Loucy (cell line): ENCODE measurements at regions not wholly inside any gene's neighbourhood (a gene's known extent, or its start where the extent isn't known, plus 50 kb on each side); places are given as distances from the start of the nearest gene placed in this dataset.

ENCODE experiments used
- H2AFZ ChIP-seq: fragments of 200-600 bp; sonication (generic); 2 replicates; pipeline ENCODE4 v1.6.0; 2016; ENCODE audit warnings: antibody characterized with exemption, mild to moderate bottlenecking, low read length, moderate library complexity
- H3F3A ChIP-seq: fragments of 200-600 bp; 2 replicates; pipeline ENCODE4 v1.6.0; 2016; ENCODE audit warnings: antibody characterized with exemption, low read depth, mild to moderate bottlenecking
- H3K27me3 ChIP-seq: fragments of 200-600 bp; sonication (generic); 2 replicates; pipeline ENCODE4 v1.6.1; 2014; ENCODE audit warnings: low read length, mild to moderate bottlenecking; ENCODE audit not compliant: insufficient read depth, poor library complexity, severe bottlenecking
- H3K36me3 ChIP-seq: fragments of 200-600 bp; sonication (generic); 2 replicates; pipeline ENCODE4 v1.6.1; 2016; ENCODE audit warnings: low read length; ENCODE audit not compliant: insufficient read depth
- H3K4me1 ChIP-seq: fragments of 200-600 bp; sonication (generic); 2 replicates; pipeline ENCODE4 v1.5.1; 2014; ENCODE audit warnings: low read length, mild to moderate bottlenecking; ENCODE audit not compliant: insufficient read depth, poor library complexity, severe bottlenecking
- H3K4me2 ChIP-seq: fragments of 200-600 bp; sonication (generic); 2 replicates; pipeline ENCODE4 v1.6.0; 2014; ENCODE audit warnings: antibody characterized with exemption, low read length, low read depth, mild to moderate bottlenecking; ENCODE audit not compliant: poor library complexity, severe bottlenecking
- H3K4me3 ChIP-seq: fragments of 200-600 bp; sonication (generic); 2 replicates; pipeline ENCODE4 v1.5.1; 2014; ENCODE audit warnings: low read length, mild to moderate bottlenecking, mixed read lengths; ENCODE audit not compliant: poor library complexity, severe bottlenecking
- H3K79me2 ChIP-seq: fragments of 200-600 bp; sonication (generic); 2 replicates; pipeline ENCODE4 v1.6.1; 2014; ENCODE audit warnings: low read length; ENCODE audit not compliant: insufficient read depth
- H3K9ac ChIP-seq: fragments of 200-600 bp; sonication (generic); 2 replicates; pipeline ENCODE4 v1.6.0; 2014; ENCODE audit warnings: mild to moderate bottlenecking, low read depth, low read length, moderate library complexity; ENCODE audit not compliant: poor library complexity, severe bottlenecking
- H3K9me2 ChIP-seq: fragments of 200-600 bp; sonication (generic); replicated peaks from 2 replicates; pipeline ENCODE4 v1.6.1; 2016; ENCODE audit warnings: low read depth, low read length, mixed read lengths
- H3K9me3 ChIP-seq: fragments of 200-600 bp; sonication (generic); 2 replicates; pipeline ENCODE4 v1.6.1; 2014; ENCODE audit warnings: mild to moderate bottlenecking, antibody characterized with exemption, low read length, low read depth; ENCODE audit not compliant: insufficient read depth
- H4K20me1 ChIP-seq: fragments of 200-600 bp; sonication (generic); 2 replicates; pipeline ENCODE4 v1.6.0; 2014; ENCODE audit warnings: antibody characterized with exemption, low read length, mild to moderate bottlenecking; ENCODE audit not compliant: insufficient read depth, poor library complexity, severe bottlenecking
- EZH2phosphoT487 ChIP-seq: fragments of 200-600 bp; IDR thresholded peaks from 2 replicates; pipeline ENCODE4 v1.6.1; 2018; ENCODE audit warnings: antibody characterized with exemption, mild to moderate bottlenecking, moderate library complexity, borderline replicate concordance
- TF ChIP-seq, protein P1 (sequence below): fragments of 200-600 bp; sonication (generic); conservative IDR thresholded peaks from 2 replicates; pipeline ENCODE4 v1.5.1; 2014; ENCODE audit warnings: mild to moderate bottlenecking, antibody characterized with exemption, low read length

DNA sequence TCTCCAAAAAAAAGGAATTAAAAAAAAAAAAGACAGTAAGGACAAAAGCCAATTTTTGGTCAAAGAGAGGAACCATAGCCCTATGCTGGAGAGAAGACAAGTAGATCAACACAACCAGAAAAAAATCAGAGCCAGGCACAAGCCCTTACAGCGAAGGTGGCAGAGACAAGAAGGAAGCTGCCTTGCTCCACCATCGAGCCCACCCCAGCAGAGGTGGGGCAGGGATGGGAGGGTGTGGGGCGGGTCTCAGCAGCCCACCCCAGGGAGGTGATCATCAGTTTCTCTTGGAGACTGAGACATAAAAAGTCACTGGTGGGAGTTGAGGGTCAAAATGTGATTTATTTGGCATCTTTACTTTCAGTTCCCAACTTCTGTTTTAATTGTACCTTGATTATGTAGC is 332.4 kb downstream of the FOXO1 start:
- no peak overlapping the region for H3K9ac ChIP-seq
- no peak for TF ChIP-seq EZH2phosphoT487
- TF ChIP-seq, protein P1, sequence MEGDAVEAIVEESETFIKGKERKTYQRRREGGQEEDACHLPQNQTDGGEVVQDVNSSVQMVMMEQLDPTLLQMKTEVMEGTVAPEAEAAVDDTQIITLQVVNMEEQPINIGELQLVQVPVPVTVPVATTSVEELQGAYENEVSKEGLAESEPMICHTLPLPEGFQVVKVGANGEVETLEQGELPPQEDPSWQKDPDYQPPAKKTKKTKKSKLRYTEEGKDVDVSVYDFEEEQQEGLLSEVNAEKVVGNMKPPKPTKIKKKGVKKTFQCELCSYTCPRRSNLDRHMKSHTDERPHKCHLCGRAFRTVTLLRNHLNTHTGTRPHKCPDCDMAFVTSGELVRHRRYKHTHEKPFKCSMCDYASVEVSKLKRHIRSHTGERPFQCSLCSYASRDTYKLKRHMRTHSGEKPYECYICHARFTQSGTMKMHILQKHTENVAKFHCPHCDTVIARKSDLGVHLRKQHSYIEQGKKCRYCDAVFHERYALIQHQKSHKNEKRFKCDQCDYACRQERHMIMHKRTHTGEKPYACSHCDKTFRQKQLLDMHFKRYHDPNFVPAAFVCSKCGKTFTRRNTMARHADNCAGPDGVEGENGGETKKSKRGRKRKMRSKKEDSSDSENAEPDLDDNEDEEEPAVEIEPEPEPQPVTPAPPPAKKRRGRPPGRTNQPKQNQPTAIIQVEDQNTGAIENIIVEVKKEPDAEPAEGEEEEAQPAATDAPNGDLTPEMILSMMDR = no peak
- no peak overlapping the region for H2AFZ ChIP-seq
- no peak overlapping the region for H3K4me3 ChIP-seq
- no peaks in the 10 kb centered on the region for H4K20me1 ChIP-seq
- no peaks in the 10 kb centered on the region for H3K79me2 ChIP-seq
- no peaks in the 10 kb centered on the region for H3K27me3 ChIP-seq
- peaks cover 17% of the 10 kb centered on the region for H3K4me1 ChIP-seq
- no peaks in the 10 kb centered on the region for H3K9me3 ChIP-seq
- no peaks in the 10 kb centered on the region for H3K36me3 ChIP-seq
- no peaks in the 10 kb centered on the region for H3F3A ChIP-seq
- no peak overlapping the region for H3K4me2 ChIP-seq
- no peaks in the 10 kb centered on the region for H3K9me2 ChIP-seq

DNA sequence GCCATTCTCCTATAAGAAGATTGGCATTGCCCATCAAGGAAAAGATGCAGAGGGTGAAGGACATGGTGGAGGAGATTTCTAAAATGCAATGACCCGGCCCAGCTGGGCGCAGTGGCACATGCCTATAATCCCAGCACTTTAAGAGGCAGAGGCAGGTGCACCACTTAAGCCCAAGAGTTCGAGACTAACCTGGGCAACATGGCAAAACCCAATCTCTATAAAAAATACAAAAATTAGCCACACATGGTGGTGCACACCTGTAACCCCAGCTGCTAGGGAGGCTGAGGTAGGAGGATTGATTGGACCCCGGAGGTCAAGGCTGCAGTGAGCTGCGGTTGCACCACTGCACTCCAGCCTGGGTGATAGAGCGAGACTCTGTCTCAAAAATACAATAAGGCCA is 331.8 kb downstream of the FOXO1 start:
- H3K79me2 ChIP-seq = no peaks in the 10 kb centered on the region
- peaks cover 17% of the 10 kb centered on the region for H3K4me1 ChIP-seq
- H2AFZ ChIP-seq = no peak overlapping the region
- H3K9me3 ChIP-seq = no peaks in the 10 kb centered on the region
- H3K9me2 ChIP-seq = no peaks in the 10 kb centered on the region
- H3K27me3 ChIP-seq = no peaks in the 10 kb centered on the region
- H3F3A ChIP-seq = no peaks in the 10 kb centered on the region
- H3K9ac ChIP-seq = no peak overlapping the region
- H3K4me2 ChIP-seq = no peak overlapping the region
- no peak overlapping the region for H3K4me3 ChIP-seq
- no peaks in the 10 kb centered on the region for H4K20me1 ChIP-seq
- H3K36me3 ChIP-seq = no peaks in the 10 kb centered on the region
- TF ChIP-seq, protein P1 = no peak
- TF ChIP-seq EZH2phosphoT487 = no peak

DNA sequence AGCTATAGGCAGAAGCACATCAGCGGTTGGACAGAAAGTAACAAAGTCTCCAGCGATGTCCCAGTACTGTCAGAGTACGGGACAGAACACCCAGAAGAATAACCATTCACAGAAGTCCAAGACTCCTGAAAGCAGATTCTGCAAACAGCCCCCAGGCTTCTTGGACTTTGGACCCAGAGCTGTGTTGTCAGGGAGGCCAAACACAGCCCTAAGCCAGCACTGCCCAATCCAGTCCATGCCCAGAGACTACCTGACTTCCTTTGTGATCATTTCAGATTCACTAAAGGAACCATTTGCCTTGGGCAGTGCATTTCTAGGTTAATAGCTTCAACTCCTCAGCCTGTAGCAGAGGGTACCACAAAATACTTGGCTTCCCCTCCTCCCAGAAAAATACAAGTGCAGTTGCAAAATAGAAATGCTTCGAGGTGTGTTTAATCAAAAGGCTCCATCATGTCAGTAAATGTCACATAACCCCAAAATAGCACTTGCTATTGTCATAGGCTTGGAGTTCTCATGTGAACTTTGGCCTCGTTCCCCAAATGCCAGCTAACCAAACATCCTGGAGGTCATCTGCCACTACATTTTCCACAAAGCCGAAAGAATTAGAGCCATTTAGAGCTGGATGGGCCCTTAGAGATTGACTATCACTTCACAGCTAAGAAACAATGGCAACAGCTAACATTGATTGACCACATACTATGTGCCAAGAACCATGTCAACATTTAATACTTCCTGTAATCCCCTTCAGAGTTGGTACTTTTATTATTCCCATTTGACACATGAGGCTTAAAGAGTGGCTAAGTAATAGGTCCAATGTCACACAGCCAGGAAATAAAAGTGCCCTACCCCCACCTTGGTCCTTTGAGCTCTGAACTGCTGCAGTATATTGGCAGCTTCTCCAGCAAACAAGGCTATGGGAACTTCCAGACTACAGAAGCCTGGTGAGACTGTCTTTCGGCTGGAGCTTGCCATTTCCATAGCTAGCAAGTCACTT is 329.9 kb downstream of the FOXO1 start:
- Histone ChIP-seq H3K9ac (no peak overlapping the region), H3K4me1 (peaks cover 15% of the 10 kb centered on the region), H3K27me3 (no peaks in the 10 kb centered on the region), H4K20me1 (no peaks in the 10 kb centered on the region), H3F3A (no peaks in the 10 kb centered on the region), H2AFZ (no peak overlapping the region), H3K79me2 (no peaks in the 10 kb centered on the region), H3K9me2 (no peaks in the 10 kb centered on the region), H3K4me2 (no peak overlapping the region), H3K4me3 (no peak overlapping the region), H3K36me3 (no peaks in the 10 kb centered on the region), H3K9me3 (no peaks in the 10 kb centered on the region)
- TF ChIP-seq EZH2phosphoT487 = peak; percentile 77; the same call in 1 of the 2 replicates
- TF ChIP-seq, protein P1 = no peak
